ENCODE measurements at regions not wholly inside any gene's neighbourhood (a gene's known extent, or its start where the extent isn't known, plus 50 kb on each side); places are given as distances from the start of the nearest gene placed in this dataset.

- H3K4me3 ChIP-seq, result no peak overlapping the region
- H3K27me3 ChIP-seq (replicated peaks; ENCODE audit: insufficient read depth), result no peaks in the 10 kb centered on the region
- DNase-seq (ENCODE audit: low spot score) (no peak), ATAC-seq (ENCODE audit: insufficient number of reproducible peaks, low FRiP score, low read depth) (no peak)
- H3K4me1 ChIP-seq (ENCODE audit: control insufficient read depth in 1 of 2, low read depth in 2 of 2), result no peaks in the 10 kb centered on the region
- no peaks in the 10 kb centered on the region for H3K36me3 ChIP-seq
- H3K27ac ChIP-seq, result no peak overlapping the region
- H3K9me3 ChIP-seq, result no peaks in the 10 kb centered on the region
- TF ChIP-seq CTCF (IDR thresholded peaks at IDR 0.05), result no peak
Observed at GRCh38 chr2:16168506-16169264, 228.3 kb downstream of the MYCN start.

DNA sequence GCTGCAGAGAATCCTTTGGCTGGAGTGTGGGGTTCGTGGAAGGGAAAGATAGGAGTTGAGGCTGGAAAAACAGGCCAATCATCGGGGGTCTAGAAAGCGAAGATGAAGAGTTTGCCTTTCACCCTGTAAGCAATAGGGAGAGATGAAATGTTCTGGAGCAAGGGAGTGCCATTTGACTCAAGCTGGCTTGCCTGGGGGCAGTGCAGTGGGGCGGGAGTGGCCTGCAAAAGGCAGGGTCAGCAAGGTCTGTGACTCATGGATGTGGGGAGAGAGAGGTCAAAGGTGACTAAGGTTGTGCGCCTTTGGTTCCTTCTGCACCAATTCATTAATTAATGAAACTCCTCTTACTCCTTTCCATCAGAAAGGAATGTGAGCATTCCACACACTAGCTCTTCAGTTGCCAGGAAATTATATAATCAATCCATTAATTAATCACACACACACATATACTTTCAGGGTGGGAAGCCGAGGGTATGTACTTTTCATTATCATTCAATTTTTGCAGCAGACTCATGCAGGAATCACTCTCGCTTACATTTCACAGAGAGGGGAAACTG, 227.6 kb downstream of the MYCN start:
- no peaks in the 10 kb centered on the region for H3K27me3 ChIP-seq (replicated peaks; ENCODE audit: insufficient read depth)
- ATAC-seq (ENCODE audit: insufficient number of reproducible peaks, low FRiP score, low read depth) (no peak), DNase-seq (ENCODE audit: low spot score) (no peak)
- no peak overlapping the region for H3K27ac ChIP-seq
- no peak overlapping the region for H3K4me3 ChIP-seq
- H3K9me3 ChIP-seq, result no peaks in the 10 kb centered on the region
- no peaks in the 10 kb centered on the region for H3K36me3 ChIP-seq
- TF ChIP-seq CTCF (IDR thresholded peaks at IDR 0.05), result no peak
- no peaks in the 10 kb centered on the region for H3K4me1 ChIP-seq (ENCODE audit: control insufficient read depth in 1 of 2, low read depth in 2 of 2)

DNA sequence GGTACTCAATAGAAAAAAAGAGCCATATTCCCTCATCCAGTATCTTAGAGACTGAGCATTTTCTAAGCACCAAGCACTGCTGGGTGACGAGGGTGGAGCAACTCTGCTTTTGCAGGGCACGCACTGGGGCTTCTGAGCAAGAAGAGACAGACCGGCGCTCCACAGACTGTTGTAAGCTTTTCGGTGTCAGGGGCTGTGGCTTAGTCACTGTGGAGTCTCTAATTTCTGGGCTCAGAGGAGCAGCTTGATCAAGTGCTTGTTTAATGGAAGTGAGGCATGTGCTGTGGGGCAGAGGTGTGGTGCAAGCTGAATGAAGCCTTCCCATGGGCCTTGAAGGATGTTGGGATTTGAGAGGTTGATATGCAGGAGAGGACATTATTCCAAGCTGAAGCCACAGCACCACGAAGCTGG, 227.1 kb downstream of the MYCN start:
- Histone ChIP-seq H3K36me3 (no peaks in the 10 kb centered on the region), H3K4me1 (ENCODE audit: control insufficient read depth in 1 of 2, low read depth in 2 of 2) (no peaks in the 10 kb centered on the region), H3K9me3 (no peaks in the 10 kb centered on the region), H3K27ac (no peak overlapping the region), H3K27me3 (replicated peaks; ENCODE audit: insufficient read depth) (no peaks in the 10 kb centered on the region), H3K4me3 (no peak overlapping the region)
- ATAC-seq (ENCODE audit: insufficient number of reproducible peaks, low FRiP score, low read depth) (no peak), DNase-seq (ENCODE audit: low spot score) (no peak)
- TF ChIP-seq CTCF (IDR thresholded peaks at IDR 0.05), result no peak

- Histone ChIP-seq H3K4me3 (no peak overlapping the region), H3K9me3 (no peaks in the 10 kb centered on the region), H3K27ac (no peak overlapping the region), H3K36me3 (no peaks in the 10 kb centered on the region), H3K4me1 (ENCODE audit: control insufficient read depth in 1 of 2, low read depth in 2 of 2) (no peaks in the 10 kb centered on the region), H3K27me3 (replicated peaks; ENCODE audit: insufficient read depth) (no peaks in the 10 kb centered on the region)
- TF ChIP-seq CTCF (IDR thresholded peaks at IDR 0.05), result no peak
- no peak for DNase-seq (ENCODE audit: low spot score)
- ATAC-seq (ENCODE audit: insufficient number of reproducible peaks, low FRiP score, low read depth), result no peak
Observed at GRCh38 chr2:16166327-16166981, 226.1 kb downstream of the MYCN start.

GRCh38 chr2:16165518-16166326, 225.4 kb downstream of the MYCN start:
- no peaks in the 10 kb centered on the region for H3K27me3 ChIP-seq (replicated peaks; ENCODE audit: insufficient read depth)
- H3K4me1 ChIP-seq (ENCODE audit: control insufficient read depth in 1 of 2, low read depth in 2 of 2), result no peaks in the 10 kb centered on the region
- no peak for DNase-seq (ENCODE audit: low spot score)
- no peak overlapping the region for H3K27ac ChIP-seq
- no peak for ATAC-seq (ENCODE audit: insufficient number of reproducible peaks, low FRiP score, low read depth)
- H3K36me3 ChIP-seq, result no peaks in the 10 kb centered on the region
- H3K9me3 ChIP-seq, result no peaks in the 10 kb centered on the region
- TF ChIP-seq CTCF (IDR thresholded peaks at IDR 0.05), result no peak
- H3K4me3 ChIP-seq, result no peak overlapping the region
